ENCODE measurements at regions not wholly inside any gene's neighbourhood (a gene's known extent, or its start where the extent isn't known, plus 50 kb on each side); places are given as distances from the start of the nearest gene placed in this dataset.
"Not testable (repeated sequence)": the region's sequence is repeated elsewhere in the genome, so short reads cannot be mapped to it uniquely, and the experiment has no call there.

GRCh38 chr9:32177396-32177795 lies 207.0 kb upstream of the ACO1 start:
- DNase-seq = no peak

GRCh38 chr9:32180597-32180996 lies 203.8 kb upstream of the ACO1 start:
- no peak for DNase-seq

- DNase-seq = no peak
Measured at GRCh38 chr9:32200241-32200640, 184.2 kb upstream of the ACO1 start.

- DNase-seq = no peak
Measured at GRCh38 chr9:32200896-32201295, 183.5 kb upstream of the ACO1 start.

GRCh38 chr9:32209164-32209563 lies 175.3 kb upstream of the ACO1 start:
- DNase-seq = not testable (repeated sequence)

- DNase-seq = no peak
Measured at GRCh38 chr9:32218100-32218767, 166.2 kb upstream of the ACO1 start.

- DNase-seq = no peak
Measured at GRCh38 chr9:32220750-32221149, 163.7 kb upstream of the ACO1 start.

- no peak for DNase-seq
Measured at GRCh38 chr9:32234451-32234850, 150.0 kb upstream of the ACO1 start.

- no peak for DNase-seq
Measured at GRCh38 chr9:32247168-32247567, 137.3 kb upstream of the ACO1 start.

- no peak for DNase-seq
Measured at GRCh38 chr9:32248189-32248712, 136.2 kb upstream of the ACO1 start.

- peak; percentile 54 for DNase-seq
Measured at GRCh38 chr9:32251539-32251938, 132.9 kb upstream of the ACO1 start.

- DNase-seq = no peak
Measured at GRCh38 chr9:32253731-32254130, 130.7 kb upstream of the ACO1 start.

- DNase-seq = no peak
Measured at GRCh38 chr9:32255026-32255425, 129.4 kb upstream of the ACO1 start.

GRCh38 chr9:32258482-32258881 lies 126.0 kb upstream of the ACO1 start:
- DNase-seq = no peak

GRCh38 chr9:32260151-32260862 lies 124.1 kb upstream of the ACO1 start:
- DNase-seq = no peak

- no peak for DNase-seq
Measured at GRCh38 chr9:32264170-32264864, 120.1 kb upstream of the ACO1 start.

- DNase-seq = no peak
Measured at GRCh38 chr9:32265037-32265436, 119.4 kb upstream of the ACO1 start.

- DNase-seq = no peak
Measured at GRCh38 chr9:32278991-32279390, 105.5 kb upstream of the ACO1 start.

GRCh38 chr9:32289756-32290155 lies 94.7 kb upstream of the ACO1 start:
- DNase-seq = no peak

- no peak for DNase-seq
Measured at GRCh38 chr9:32291370-32291769, 93.1 kb upstream of the ACO1 start.

- DNase-seq = no peak
Measured at GRCh38 chr9:32292611-32293010, 91.8 kb upstream of the ACO1 start.

- no peak for DNase-seq
Measured at GRCh38 chr9:32293091-32293490, 91.4 kb upstream of the ACO1 start.

GRCh38 chr9:32294106-32294505 lies 90.3 kb upstream of the ACO1 start:
- DNase-seq = no peak

GRCh38 chr9:32300373-32300772 lies 84.1 kb upstream of the ACO1 start:
- DNase-seq = no peak
